ENCODE measurements at regions not wholly inside any gene's neighbourhood (a gene's known extent, or its start where the extent isn't known, plus 50 kb on each side); places are given as distances from the start of the nearest gene placed in this dataset.

- Histone ChIP-seq H3T11ph (ENCODE audit: low read length) (no peak overlapping the region), H3K4ac (ENCODE audit: low read depth, low read length) (no peak overlapping the region), H3K79me2 (ENCODE audit: insufficient read depth, low read length) (no peaks in the 10 kb centered on the region), H3K23ac (ENCODE audit: insufficient read length, low read depth, low read length) (no peak overlapping the region), H2BK120ac (ENCODE audit: low read depth, low read length, poor library complexity, severe bottlenecking) (no peak overlapping the region), H3K4me1 (ENCODE audit: insufficient read depth, low read length) (no peaks in the 10 kb centered on the region; the same call in 1 of the 2 replicates), H2BK5ac (ENCODE audit: insufficient read length, low read length) (no peak overlapping the region), H4K5ac (ENCODE audit: insufficient read length, low read depth, low read length) (peak overlapping the region; percentile 27), H3K27me3 (ENCODE audit: insufficient read depth, low read length) (no peaks in the 10 kb centered on the region), H3K14ac (ENCODE audit: insufficient read depth, low read length) (0 out of 2 replicates have a peak overlapping the region, but pooled peaks have one; percentile 17), H3K9ac (ENCODE audit: extremely low read depth, insufficient read length, low read length) (no peak overlapping the region), H3K18ac (ENCODE audit: insufficient read length, low read depth, low read length) (no peak overlapping the region), H3K23me2 (ENCODE audit: insufficient read length, low read depth, low read length, poor library complexity, severe bottlenecking) (no peaks in the 10 kb centered on the region), H2AFZ (ENCODE audit: low read length) (no peak overlapping the region), H3K27ac (ENCODE audit: insufficient read length, low read depth, low read length) (no peak overlapping the region), H3K79me1 (ENCODE audit: insufficient read depth, low read depth, low read length, poor library complexity, severe bottlenecking) (no peaks in the 10 kb centered on the region), H2BK20ac (ENCODE audit: low read depth, low read length, poor library complexity, severe bottlenecking) (no peak overlapping the region), H4K91ac (ENCODE audit: insufficient read length, low read depth, low read length) (no peak overlapping the region), H2BK15ac (ENCODE audit: low read depth, low read length) (no peak overlapping the region), H3K56ac (ENCODE audit: insufficient read length, low read depth, low read length) (no peak overlapping the region), H4K20me1 (ENCODE audit: control insufficient read depth, insufficient read depth, insufficient read length) (no peaks in the 10 kb centered on the region), H3K4me2 (ENCODE audit: insufficient read depth, insufficient read length, low read length) (no peak overlapping the region), H2AK5ac (ENCODE audit: insufficient read length, low read length) (no peak overlapping the region), H4K8ac (replicated peaks; ENCODE audit: insufficient read length, low read depth, low read length) (no peak overlapping the region), H3K9me3 (ENCODE audit: control insufficient read depth, low read depth, low read length) (no peaks in the 10 kb centered on the region), H2BK12ac (ENCODE audit: insufficient read length, low read depth, low read length) (no peak overlapping the region)
- Mint-ChIP-seq H3K4me3 (no peak overlapping the region), H3K9me3 (no peaks in the 10 kb centered on the region), H3K36me3 (ENCODE audit: insufficient read depth in 1 of 3, low read depth in 3 of 3) (no peaks in the 10 kb centered on the region), H3K4me1 (peaks cover 6 to 8% of the 10 kb centered on the region in 2 experiments; a peak in 3 of 4 replicates), H3K27me3 (ENCODE audit: low read depth) (peaks cover 12% of the 10 kb centered on the region), H3K27ac (peak overlapping the region in 1 of 3 experiments; percentile 80; a peak in 2 of 7 replicates)
- no peak for TF ChIP-seq CTCF (conservative IDR thresholded peaks at IDR 0.05)
- no CpG with 5 or more reads among the region's 15 CpGs for WGBS (ENCODE audit: extremely low coverage, insufficient read length, low lambda C conversion rate)
- DNase-seq: peak; percentile 65
These were observed 85.5 kb upstream of the VRK1 start for GRCh38 chr14:96711559-96712267.

All from H9 (cell line).